ENCODE measurements at regions not wholly inside any gene's neighbourhood (a gene's known extent, or its start where the extent isn't known, plus 50 kb on each side); places are given as distances from the start of the nearest gene placed in this dataset.

DNA sequence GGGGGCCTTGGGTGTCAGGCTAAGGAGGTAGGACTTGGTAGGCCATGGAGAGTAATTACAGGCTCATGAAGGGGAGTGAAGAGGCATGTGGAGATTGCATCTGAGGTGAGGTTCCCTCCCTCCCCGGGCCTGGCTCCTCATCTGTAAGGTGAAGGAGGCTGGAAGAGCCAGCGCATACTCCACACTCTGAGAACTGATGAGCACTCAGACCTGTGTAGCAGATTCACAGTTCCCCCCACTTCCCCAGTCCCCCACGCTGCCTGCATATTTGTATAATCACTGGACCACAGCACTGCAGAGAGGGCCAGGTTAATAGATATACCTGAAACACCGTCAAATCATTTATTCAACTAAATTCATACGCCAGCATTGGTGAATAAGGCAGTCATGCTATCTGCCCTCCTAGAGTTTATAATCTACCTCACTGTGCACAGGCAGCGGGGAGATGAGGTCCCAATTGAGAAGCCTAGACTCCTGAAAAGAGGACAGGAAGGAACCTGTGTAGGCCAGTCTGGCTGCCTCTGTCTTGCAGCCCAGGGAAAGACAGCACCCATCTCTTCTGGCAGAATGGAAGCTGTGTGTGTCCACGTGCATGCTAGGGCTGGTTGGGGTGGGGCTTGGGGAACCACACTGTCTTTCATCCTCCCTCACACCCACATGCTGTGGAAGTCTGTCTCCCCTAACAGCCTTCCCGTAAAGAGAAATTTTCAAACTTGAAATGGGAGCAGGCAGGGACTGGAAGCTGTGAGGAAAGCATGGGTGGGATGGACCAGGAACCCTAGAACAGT lies 110.6 kb upstream of the ATP1A1 start:
- Histone ChIP-seq H3K4me1 (ENCODE audit: control insufficient read depth, low read depth, low read length) (peaks cover 5% of the 10 kb centered on the region), H2BK15ac (replicated peaks; ENCODE audit: low read depth) (no peak overlapping the region), H2AK5ac (ENCODE audit: low read length) (no peak overlapping the region), H4K5ac (ENCODE audit: low read length) (no peak overlapping the region), H3K23ac (ENCODE audit: low read length) (no peak overlapping the region), H3K4me3 (ENCODE audit: low read length) (no peak overlapping the region), H4K8ac (ENCODE audit: low read depth, low read length) (no peak overlapping the region), H3K4me2 (ENCODE audit: low read length) (no peak overlapping the region), H3K9ac (ENCODE audit: low read length) (no peak overlapping the region), H2BK120ac (ENCODE audit: low read depth, low read length) (no peak overlapping the region), H3K18ac (ENCODE audit: low read length) (no peak overlapping the region), H3K27ac (ENCODE audit: low read depth, low read length) (no peak overlapping the region), H3K36me3 (ENCODE audit: control insufficient read depth, insufficient read depth, low read length) (no peaks in the 10 kb centered on the region), H3K4ac (ENCODE audit: low read depth, low read length) (no peak overlapping the region), H2BK5ac (ENCODE audit: low read length) (no peak overlapping the region), H3K79me2 (ENCODE audit: control insufficient read depth, insufficient read depth, low read length) (no peaks in the 10 kb centered on the region), H3K27me3 (ENCODE audit: insufficient read depth, low read length, poor library complexity) (no peaks in the 10 kb centered on the region), H3K56ac (ENCODE audit: low read length) (no peak overlapping the region), H3K79me1 (ENCODE audit: low read length) (no peaks in the 10 kb centered on the region)
- no peak for DNase-seq
- no CpG with 5 or more reads among the region's 8 CpGs for WGBS (ENCODE audit: extremely low coverage, insufficient coverage, low lambda C conversion rate)

DNA sequence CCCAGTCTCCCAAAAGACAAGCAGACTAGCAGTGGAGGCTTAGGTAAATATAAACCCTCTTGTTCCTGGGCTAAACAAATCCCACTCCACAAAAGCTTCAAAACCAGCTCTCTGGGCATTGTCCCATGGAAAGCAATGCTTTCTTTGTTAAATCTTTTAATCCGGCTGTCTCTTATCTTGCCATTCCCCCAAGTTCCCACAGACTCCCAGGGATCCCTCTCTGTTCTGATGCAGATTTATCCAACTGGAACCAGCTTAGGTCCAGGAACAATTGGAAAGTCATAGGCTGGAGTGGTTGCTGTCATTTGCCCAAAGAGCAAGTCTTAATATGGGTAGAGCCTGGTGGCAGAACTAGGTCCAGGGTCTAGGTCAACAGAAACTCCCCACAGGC lies 110.1 kb upstream of the ATP1A1 start:
- Histone ChIP-seq H3K79me2 (ENCODE audit: control insufficient read depth, insufficient read depth, low read length) (no peaks in the 10 kb centered on the region), H3K56ac (ENCODE audit: low read length) (no peak overlapping the region), H2AK5ac (ENCODE audit: low read length) (no peak overlapping the region), H3K4me3 (ENCODE audit: low read length) (no peak overlapping the region), H3K9ac (ENCODE audit: low read length) (no peak overlapping the region), H3K4ac (ENCODE audit: low read depth, low read length) (no peak overlapping the region), H2BK5ac (ENCODE audit: low read length) (no peak overlapping the region), H4K5ac (ENCODE audit: low read length) (no peak overlapping the region), H2BK15ac (replicated peaks; ENCODE audit: low read depth) (no peak overlapping the region), H2BK120ac (ENCODE audit: low read depth, low read length) (no peak overlapping the region), H3K79me1 (ENCODE audit: low read length) (no peaks in the 10 kb centered on the region), H3K23ac (ENCODE audit: low read length) (no peak overlapping the region), H3K27me3 (ENCODE audit: insufficient read depth, low read length, poor library complexity) (no peaks in the 10 kb centered on the region), H4K8ac (ENCODE audit: low read depth, low read length) (no peak overlapping the region), H3K4me2 (ENCODE audit: low read length) (no peak overlapping the region), H3K18ac (ENCODE audit: low read length) (no peak overlapping the region), H3K27ac (ENCODE audit: low read depth, low read length) (no peak overlapping the region), H3K36me3 (ENCODE audit: control insufficient read depth, insufficient read depth, low read length) (no peaks in the 10 kb centered on the region), H3K4me1 (ENCODE audit: control insufficient read depth, low read depth, low read length) (peaks cover 5% of the 10 kb centered on the region)
- DNase-seq, result no peak
- no CpG with 5 or more reads among the region's 1 CpG for WGBS (ENCODE audit: extremely low coverage, insufficient coverage, low lambda C conversion rate)

DNA sequence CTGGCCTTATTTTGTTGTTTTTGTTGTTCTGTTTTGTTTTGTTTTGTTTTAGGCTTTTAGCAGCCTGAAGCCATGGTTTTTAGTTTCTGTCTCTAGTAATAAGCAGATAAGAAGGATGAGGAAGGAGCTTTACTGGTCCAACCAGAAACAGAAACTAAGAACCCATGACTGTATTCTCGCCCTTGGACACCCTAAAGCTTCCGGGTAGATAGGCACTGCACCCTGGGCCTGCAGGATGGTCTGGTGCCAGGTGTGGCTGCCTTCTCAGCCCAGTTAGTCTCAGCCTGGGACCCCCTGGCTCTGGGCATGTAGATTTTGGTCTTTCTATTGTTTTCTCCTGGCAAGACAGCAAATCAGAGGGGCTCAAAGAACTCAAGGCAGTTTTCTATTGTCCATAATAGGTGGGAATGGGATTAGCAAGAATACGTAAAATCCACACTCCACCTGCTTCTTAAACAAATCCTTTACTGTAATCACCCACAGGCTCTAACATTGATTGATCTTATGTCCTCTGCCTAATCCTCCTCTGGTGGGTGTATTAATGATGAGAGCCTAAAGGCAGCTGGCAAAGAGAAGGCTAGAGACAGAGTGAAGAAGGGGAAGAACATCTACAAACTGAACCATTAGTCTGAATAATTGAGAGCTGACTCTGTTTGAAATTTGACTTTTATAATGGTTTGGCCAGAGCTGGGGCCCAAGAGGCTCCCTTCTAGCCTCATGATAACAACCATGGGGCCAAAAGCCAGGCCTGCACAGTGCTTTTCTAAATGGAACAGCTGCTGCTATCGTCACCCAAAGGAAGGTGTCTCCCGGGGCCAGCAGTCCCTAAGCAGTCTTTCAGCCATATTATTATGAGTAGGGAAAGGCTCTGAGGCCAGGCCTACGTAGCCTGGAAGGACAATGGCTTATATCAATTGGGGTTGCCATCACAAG lies 106.8 kb upstream of the ATP1A1 start:
- Histone ChIP-seq H3K27ac (ENCODE audit: low read depth, low read length) (no peak overlapping the region), H3K4me2 (ENCODE audit: low read length) (no peak overlapping the region), H2BK5ac (ENCODE audit: low read length) (no peak overlapping the region), H3K18ac (ENCODE audit: low read length) (no peak overlapping the region), H3K79me2 (ENCODE audit: control insufficient read depth, insufficient read depth, low read length) (no peaks in the 10 kb centered on the region), H3K36me3 (ENCODE audit: control insufficient read depth, insufficient read depth, low read length) (no peaks in the 10 kb centered on the region), H3K79me1 (ENCODE audit: low read length) (no peaks in the 10 kb centered on the region), H3K4me3 (ENCODE audit: low read length) (no peak overlapping the region), H4K8ac (ENCODE audit: low read depth, low read length) (no peak overlapping the region), H3K9ac (ENCODE audit: low read length) (no peak overlapping the region), H3K4me1 (ENCODE audit: control insufficient read depth, low read depth, low read length) (peaks cover 1% of the 10 kb centered on the region), H4K5ac (ENCODE audit: low read length) (no peak overlapping the region), H3K23ac (ENCODE audit: low read length) (no peak overlapping the region), H2AK5ac (ENCODE audit: low read length) (no peak overlapping the region), H3K4ac (ENCODE audit: low read depth, low read length) (no peak overlapping the region), H3K56ac (ENCODE audit: low read length) (no peak overlapping the region), H2BK15ac (replicated peaks; ENCODE audit: low read depth) (no peak overlapping the region), H3K27me3 (ENCODE audit: insufficient read depth, low read length, poor library complexity) (no peaks in the 10 kb centered on the region), H2BK120ac (ENCODE audit: low read depth, low read length) (no peak overlapping the region)
- no CpG with 5 or more reads among the region's 6 CpGs for WGBS (ENCODE audit: extremely low coverage, insufficient coverage, low lambda C conversion rate)
- no peak for DNase-seq

DNA sequence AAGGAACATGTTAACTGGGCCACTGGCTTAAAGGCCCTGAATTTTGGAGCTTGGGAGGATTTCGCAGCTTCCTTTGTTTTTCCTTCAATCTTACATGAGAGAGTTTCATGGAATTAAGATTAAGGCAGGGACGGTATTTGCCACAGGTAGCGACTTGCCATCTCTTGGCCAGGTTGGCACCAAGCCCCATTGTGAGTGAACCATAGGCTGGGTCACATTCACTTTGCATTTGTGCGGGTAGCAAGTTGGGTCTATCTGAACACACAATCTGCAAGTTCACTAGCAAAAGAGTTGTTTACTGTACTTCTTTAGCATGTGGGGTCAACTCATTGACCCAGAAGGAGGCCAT lies 106.2 kb upstream of the ATP1A1 start:
- H3K23ac ChIP-seq (ENCODE audit: low read length), result no peak overlapping the region
- H3K4ac ChIP-seq (ENCODE audit: low read depth, low read length), result no peak overlapping the region
- no peaks in the 10 kb centered on the region for H3K36me3 ChIP-seq (ENCODE audit: control insufficient read depth, insufficient read depth, low read length)
- DNase-seq, result no peak
- H4K5ac ChIP-seq (ENCODE audit: low read length), result no peak overlapping the region
- H3K9ac ChIP-seq (ENCODE audit: low read length), result no peak overlapping the region
- no peak overlapping the region for H3K56ac ChIP-seq (ENCODE audit: low read length)
- no peaks in the 10 kb centered on the region for H3K79me1 ChIP-seq (ENCODE audit: low read length)
- H3K4me2 ChIP-seq (ENCODE audit: low read length), result no peak overlapping the region
- no peak overlapping the region for H3K4me3 ChIP-seq (ENCODE audit: low read length)
- H2BK120ac ChIP-seq (ENCODE audit: low read depth, low read length), result no peak overlapping the region
- no peak overlapping the region for H2BK5ac ChIP-seq (ENCODE audit: low read length)
- H2BK15ac ChIP-seq (replicated peaks; ENCODE audit: low read depth), result no peak overlapping the region
- H3K4me1 ChIP-seq (ENCODE audit: control insufficient read depth, low read depth, low read length), result no peaks in the 10 kb centered on the region
- H3K27ac ChIP-seq (ENCODE audit: low read depth, low read length), result no peak overlapping the region
- H3K18ac ChIP-seq (ENCODE audit: low read length), result no peak overlapping the region
- no CpG with 5 or more reads among the region's 4 CpGs for WGBS (ENCODE audit: extremely low coverage, insufficient coverage, low lambda C conversion rate)
- H3K79me2 ChIP-seq (ENCODE audit: control insufficient read depth, insufficient read depth, low read length), result no peaks in the 10 kb centered on the region
- no peak overlapping the region for H4K8ac ChIP-seq (ENCODE audit: low read depth, low read length)
- H3K27me3 ChIP-seq (ENCODE audit: insufficient read depth, low read length, poor library complexity), result no peaks in the 10 kb centered on the region
- no peak overlapping the region for H2AK5ac ChIP-seq (ENCODE audit: low read length)

DNA sequence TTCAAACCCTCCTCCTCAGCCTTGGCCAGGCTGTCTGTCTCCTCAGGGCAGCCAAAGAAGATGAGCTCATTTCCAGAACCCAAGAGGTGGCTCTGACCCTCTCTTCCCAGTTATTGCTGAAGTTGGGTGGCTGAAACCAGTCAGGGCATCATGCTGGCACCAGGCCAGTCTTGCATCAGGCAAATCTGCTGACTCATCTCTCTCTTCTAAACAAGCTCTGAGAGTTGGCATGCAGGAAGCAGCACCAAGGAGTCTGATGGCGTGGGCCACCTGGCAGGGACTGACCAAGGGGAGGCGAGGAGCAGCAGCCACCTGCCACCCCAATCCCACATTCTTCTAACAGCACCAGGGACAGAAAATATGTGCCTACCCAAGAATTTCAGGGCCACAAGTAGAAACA lies 104.8 kb upstream of the ATP1A1 start:
- H3K4me2 ChIP-seq (ENCODE audit: low read length), result no peak overlapping the region
- no peak overlapping the region for H3K4me3 ChIP-seq (ENCODE audit: low read length)
- H2AK5ac ChIP-seq (ENCODE audit: low read length), result no peak overlapping the region
- no peaks in the 10 kb centered on the region for H3K4me1 ChIP-seq (ENCODE audit: control insufficient read depth, low read depth, low read length)
- no peak overlapping the region for H4K5ac ChIP-seq (ENCODE audit: low read length)
- H3K79me1 ChIP-seq (ENCODE audit: low read length), result no peaks in the 10 kb centered on the region
- H3K79me2 ChIP-seq (ENCODE audit: control insufficient read depth, insufficient read depth, low read length), result no peaks in the 10 kb centered on the region
- H3K18ac ChIP-seq (ENCODE audit: low read length), result no peak overlapping the region
- H2BK5ac ChIP-seq (ENCODE audit: low read length), result no peak overlapping the region
- no peak overlapping the region for H3K9ac ChIP-seq (ENCODE audit: low read length)
- no peak overlapping the region for H3K4ac ChIP-seq (ENCODE audit: low read depth, low read length)
- no peak overlapping the region for H3K56ac ChIP-seq (ENCODE audit: low read length)
- H3K27me3 ChIP-seq (ENCODE audit: insufficient read depth, low read length, poor library complexity), result no peaks in the 10 kb centered on the region
- no CpG with 5 or more reads among the region's 2 CpGs for WGBS (ENCODE audit: extremely low coverage, insufficient coverage, low lambda C conversion rate)
- H3K36me3 ChIP-seq (ENCODE audit: control insufficient read depth, insufficient read depth, low read length), result no peaks in the 10 kb centered on the region
- H4K8ac ChIP-seq (ENCODE audit: low read depth, low read length), result no peak overlapping the region
- no peak overlapping the region for H2BK120ac ChIP-seq (ENCODE audit: low read depth, low read length)
- DNase-seq, result no peak
- no peak overlapping the region for H3K23ac ChIP-seq (ENCODE audit: low read length)
- H3K27ac ChIP-seq (ENCODE audit: low read depth, low read length), result no peak overlapping the region
- H2BK15ac ChIP-seq (replicated peaks; ENCODE audit: low read depth), result no peak overlapping the region

Data from mesendoderm (in vitro differentiated cells).